ENCODE measurements at regions not wholly inside any gene's neighbourhood (a gene's known extent, or its start where the extent isn't known, plus 50 kb on each side); places are given as distances from the start of the nearest gene placed in this dataset.

GRCh38 chr5:66348387-66349125, 204.5 kb downstream of the SREK1 start:
- Mint-ChIP-seq H3K36me3 (no peaks in the 10 kb centered on the region), H3K4me3 (no peak overlapping the region), H3K9me3 (no peaks in the 10 kb centered on the region), H3K4me1 (peaks cover 8% of the 10 kb centered on the region), H3K27ac (no peak overlapping the region), H3K27me3 (peaks cover 4% of the 10 kb centered on the region)
- ATAC-seq (ENCODE audit: low read depth) (no peak), DNase-seq (ENCODE audit: low spot score in 2 of 2) (no peak)

GRCh38 chr5:66351813-66352212, 207.7 kb downstream of the SREK1 start:
- Mint-ChIP-seq H3K27ac (no peak overlapping the region), H3K4me1 (peaks cover 8% of the 10 kb centered on the region), H3K27me3 (peaks cover 12% of the 10 kb centered on the region), H3K9me3 (no peaks in the 10 kb centered on the region), H3K36me3 (no peaks in the 10 kb centered on the region), H3K4me3 (no peak overlapping the region)
- DNase-seq (ENCODE audit: low spot score in 2 of 2): no peak
- peak; percentile 26 for ATAC-seq (ENCODE audit: low read depth)

GRCh38 chr5:66353186-66353585, 209.1 kb downstream of the SREK1 start:
- Mint-ChIP-seq H3K27me3 (peaks cover 10% of the 10 kb centered on the region), H3K9me3 (no peaks in the 10 kb centered on the region), H3K27ac (no peak overlapping the region), H3K4me3 (no peak overlapping the region), H3K4me1 (peaks cover 8% of the 10 kb centered on the region), H3K36me3 (no peaks in the 10 kb centered on the region)
- ATAC-seq (ENCODE audit: low read depth) (no peak), DNase-seq (ENCODE audit: low spot score in 2 of 2) (no peak)

GRCh38 chr5:66354422-66354821, 210.3 kb downstream of the SREK1 start:
- Mint-ChIP-seq H3K4me1 (peaks cover 8% of the 10 kb centered on the region), H3K27ac (no peak overlapping the region), H3K9me3 (no peaks in the 10 kb centered on the region), H3K36me3 (no peaks in the 10 kb centered on the region), H3K27me3 (peaks cover 10% of the 10 kb centered on the region), H3K4me3 (no peak overlapping the region)
- DNase-seq (ENCODE audit: low spot score in 2 of 2) (no peak), ATAC-seq (ENCODE audit: low read depth) (no peak)

- peaks cover 9% of the 10 kb centered on the region for H3K4me1 Mint-ChIP-seq
- H3K27me3 Mint-ChIP-seq: peaks cover 10% of the 10 kb centered on the region
- no peaks in the 10 kb centered on the region for H3K9me3 Mint-ChIP-seq
- ATAC-seq (ENCODE audit: low read depth) (no peak), DNase-seq (ENCODE audit: low spot score in 2 of 2) (no peak)
- no peak overlapping the region for H3K4me3 Mint-ChIP-seq
- H3K36me3 Mint-ChIP-seq: no peaks in the 10 kb centered on the region
- no peak overlapping the region for H3K27ac Mint-ChIP-seq
These were observed 212.0 kb downstream of the SREK1 start for GRCh38 chr5:66356011-66356565.

GRCh38 chr5:66358741-66359140, 214.6 kb downstream of the SREK1 start:
- H3K9me3 Mint-ChIP-seq: no peaks in the 10 kb centered on the region
- no peaks in the 10 kb centered on the region for H3K36me3 Mint-ChIP-seq
- ATAC-seq (ENCODE audit: low read depth) (no peak), DNase-seq (ENCODE audit: low spot score in 2 of 2) (no peak)
- H3K4me3 Mint-ChIP-seq: no peak overlapping the region
- H3K27ac Mint-ChIP-seq: no peak overlapping the region
- peaks cover 2% of the 10 kb centered on the region for H3K4me1 Mint-ChIP-seq
- H3K27me3 Mint-ChIP-seq: peaks cover 11% of the 10 kb centered on the region

- H3K27me3 Mint-ChIP-seq: peaks cover 8% of the 10 kb centered on the region
- H3K27ac Mint-ChIP-seq: no peak overlapping the region
- H3K9me3 Mint-ChIP-seq: no peaks in the 10 kb centered on the region
- no peak for ATAC-seq (ENCODE audit: low read depth)
- H3K4me3 Mint-ChIP-seq: no peak overlapping the region
- H3K4me1 Mint-ChIP-seq: peaks cover 2% of the 10 kb centered on the region
- no peaks in the 10 kb centered on the region for H3K36me3 Mint-ChIP-seq
- no peak for DNase-seq (ENCODE audit: low spot score in 2 of 2)
These were observed 217.0 kb downstream of the SREK1 start for GRCh38 chr5:66361070-66361469.

- no peak for DNase-seq (ENCODE audit: low spot score in 2 of 2)
- ATAC-seq (ENCODE audit: low read depth): no peak
- H3K4me3 Mint-ChIP-seq: no peak overlapping the region
- no peak overlapping the region for H3K27ac Mint-ChIP-seq
- peaks cover 10% of the 10 kb centered on the region for H3K27me3 Mint-ChIP-seq
- no peaks in the 10 kb centered on the region for H3K9me3 Mint-ChIP-seq
- peaks cover 2% of the 10 kb centered on the region for H3K4me1 Mint-ChIP-seq
- H3K36me3 Mint-ChIP-seq: no peaks in the 10 kb centered on the region
These were observed 217.9 kb downstream of the SREK1 start for GRCh38 chr5:66362046-66362445.

GRCh38 chr5:66362687-66363086, 218.6 kb downstream of the SREK1 start:
- Mint-ChIP-seq H3K4me1 (peaks cover 2% of the 10 kb centered on the region), H3K4me3 (no peak overlapping the region), H3K27me3 (peaks cover 10% of the 10 kb centered on the region), H3K27ac (no peak overlapping the region), H3K36me3 (no peaks in the 10 kb centered on the region), H3K9me3 (no peaks in the 10 kb centered on the region)
- ATAC-seq (ENCODE audit: low read depth) (no peak), DNase-seq (ENCODE audit: low spot score in 2 of 2) (no peak)

- ATAC-seq (ENCODE audit: low read depth) (no peak), DNase-seq (ENCODE audit: low spot score in 2 of 2) (no peak)
- no peaks in the 10 kb centered on the region for H3K9me3 Mint-ChIP-seq
- H3K36me3 Mint-ChIP-seq: no peaks in the 10 kb centered on the region
- H3K4me3 Mint-ChIP-seq: no peak overlapping the region
- peaks cover 2% of the 10 kb centered on the region for H3K4me1 Mint-ChIP-seq
- H3K27me3 Mint-ChIP-seq: peaks cover 10% of the 10 kb centered on the region
- no peak overlapping the region for H3K27ac Mint-ChIP-seq
These were observed 219.0 kb downstream of the SREK1 start for GRCh38 chr5:66363097-66363496.

- H3K27me3 Mint-ChIP-seq: peaks cover 10% of the 10 kb centered on the region
- no peak overlapping the region for H3K4me3 Mint-ChIP-seq
- H3K27ac Mint-ChIP-seq: no peak overlapping the region
- DNase-seq (ENCODE audit: low spot score in 2 of 2) (no peak), ATAC-seq (ENCODE audit: low read depth) (no peak)
- no peaks in the 10 kb centered on the region for H3K36me3 Mint-ChIP-seq
- peaks cover 2% of the 10 kb centered on the region for H3K4me1 Mint-ChIP-seq
- H3K9me3 Mint-ChIP-seq: no peaks in the 10 kb centered on the region
These were observed 220.1 kb downstream of the SREK1 start for GRCh38 chr5:66364186-66364585.

- Mint-ChIP-seq H3K27me3 (peaks cover 14% of the 10 kb centered on the region), H3K27ac (no peak overlapping the region), H3K9me3 (no peaks in the 10 kb centered on the region), H3K36me3 (no peaks in the 10 kb centered on the region), H3K4me1 (no peaks in the 10 kb centered on the region), H3K4me3 (no peak overlapping the region)
- ATAC-seq (ENCODE audit: low read depth): no peak
- DNase-seq (ENCODE audit: low spot score in 2 of 2): no peak
These were observed 221.9 kb downstream of the SREK1 start for GRCh38 chr5:66365981-66366380.

GRCh38 chr5:66367814-66368541, 223.9 kb downstream of the SREK1 start:
- Mint-ChIP-seq H3K4me3 (no peak overlapping the region), H3K27ac (no peak overlapping the region), H3K9me3 (no peaks in the 10 kb centered on the region), H3K27me3 (peaks cover 13% of the 10 kb centered on the region), H3K4me1 (peaks cover 2% of the 10 kb centered on the region), H3K36me3 (no peaks in the 10 kb centered on the region)
- no peak for ATAC-seq (ENCODE audit: low read depth)
- no peak for DNase-seq (ENCODE audit: low spot score in 2 of 2)

- H3K27ac Mint-ChIP-seq: no peak overlapping the region
- peaks cover 13% of the 10 kb centered on the region for H3K27me3 Mint-ChIP-seq
- no peak for DNase-seq (ENCODE audit: low spot score in 2 of 2)
- ATAC-seq (ENCODE audit: low read depth): no peak
- no peaks in the 10 kb centered on the region for H3K9me3 Mint-ChIP-seq
- no peaks in the 10 kb centered on the region for H3K36me3 Mint-ChIP-seq
- peaks cover 2% of the 10 kb centered on the region for H3K4me1 Mint-ChIP-seq
- no peak overlapping the region for H3K4me3 Mint-ChIP-seq
These were observed 224.7 kb downstream of the SREK1 start for GRCh38 chr5:66368811-66369210.
